GM12878 (cell line): ENCODE measurements at regions not wholly inside any gene's neighbourhood (a gene's known extent, or its start where the extent isn't known, plus 50 kb on each side); places are given as distances from the start of the nearest gene placed in this dataset.

ENCODE experiments used
- ATAC-seq: fragments of 200-7000 bp; cut with Tn5 transposase; 3 replicates; pipeline ENCODE4 v1.9.1; 2020; ENCODE audit warnings: mild to moderate bottlenecking, moderate library complexity
- BruUV-seq: library from RNA; stranded (reverse); fragments of 400-500 nt; replicated peaks from 2 replicates; lab custom pipeline; 2021; lab: Mats Ljungman, UMichigan
- CTCF ChIA-PET: fragments of 300-600 bp; sonication (Branson Sonifier 250); formaldehyde crosslinking; extraction: SDS; loops from one replicate; lab custom pipeline; 2021; ENCODE audit warnings: inconsistent platforms; lab: Yijun Ruan, JAX
- POLR2A ChIA-PET: fragments of 350-600 bp; formaldehyde crosslinking; extraction: SDS; loops from one replicate; lab custom pipeline; 2021; ENCODE audit warnings: inconsistent platforms; lab: Charles Lee
- RAD21 ChIA-PET: fragments of 300-600 bp; sonication (Branson Sonifier 250); formaldehyde crosslinking; loops from one replicate; lab custom pipeline; 2023; ENCODE audit warnings: antibody characterized with exemption; ENCODE audit not compliant: unreplicated experiment; lab: Charles Lee
- SMC1A ChIA-PET: fragments of 300-600 bp; sonication (Branson Sonifier 250); formaldehyde crosslinking; loops from one replicate; lab custom pipeline; 2023; ENCODE audit not compliant: unreplicated experiment, uncharacterized antibody; lab: Charles Lee
- DNase-seq: peaks from one replicate; pipeline ENCODE4 v3.0.0-alpha.2; 2011; ENCODE audit warnings: low read depth, low spot score
- FAIRE-seq: peaks from 3 replicates; lab custom pipeline; 2011; peaks lifted over from hg19 to GRCh38; lab: Jason Lieb, UNC
- H2AFZ ChIP-seq: 2 replicates; pipeline ENCODE4 v1.6.0; 2011; ENCODE audit warnings: low read depth, low read length, control low read depth; ENCODE audit not compliant: control insufficient read depth
- H3K27ac ChIP-seq: 2 replicates; pipeline ENCODE4 v1.5.1; 2011; ENCODE audit warnings: control low read depth; ENCODE audit not compliant: control insufficient read depth, insufficient read depth
- H3K27me3 ChIP-seq, 2 experiments: replicated peaks in 1 of 2; 2 replicates each; pipeline versions ENCODE4 v1.6.0 to v1.6.1; 2011; ENCODE audit warnings: low read length in 1 of 2; ENCODE audit not compliant: control insufficient read depth in 2 of 2, insufficient read depth in 2 of 2
- H3K36me3 ChIP-seq, 2 experiments: 2 replicates each; pipeline ENCODE4 v1.5.1; 2011; ENCODE audit warnings: low read length in 1 of 2; ENCODE audit not compliant: control insufficient read depth in 2 of 2, insufficient read depth in 2 of 2
- H3K4me1 ChIP-seq: 2 replicates; pipeline ENCODE4 v1.6.1; 2011; ENCODE audit warnings: mild to moderate bottlenecking, low read length, moderate library complexity, mixed read lengths; ENCODE audit not compliant: control insufficient read depth, insufficient read depth
- H3K4me2 ChIP-seq: 2 replicates; pipeline ENCODE4 v1.6.0; 2011; ENCODE audit warnings: control low read depth; ENCODE audit not compliant: control insufficient read depth, insufficient read depth
- H3K4me3 ChIP-seq: fragments of 200-600 bp; sonication (generic); 2 replicates; pipeline ENCODE4 v1.5.1; 2016
- H3K79me2 ChIP-seq: 2 replicates; pipeline ENCODE4 v1.6.0; 2011; ENCODE audit warnings: low read length; ENCODE audit not compliant: control insufficient read depth, insufficient read depth
- H3K9ac ChIP-seq: 2 replicates; pipeline ENCODE4 v1.8.0; 2011; ENCODE audit warnings: low read length, control low read depth, mixed read lengths; ENCODE audit not compliant: control insufficient read depth, insufficient read depth
- H3K9me3 ChIP-seq: replicated peaks from 3 replicates; pipeline ENCODE4 v1.5.1; 2011; ENCODE audit warnings: mild to moderate bottlenecking, low read length; ENCODE audit not compliant: control insufficient read depth, insufficient read depth
- H4K20me1 ChIP-seq: 2 replicates; pipeline ENCODE4 v1.6.0; 2011; ENCODE audit not compliant: control insufficient read depth, insufficient read depth
- USF1 ChIP-seq: IDR thresholded peaks from 2 replicates; pipeline ENCODE4 v1.6.1; 2011; ENCODE audit warnings: borderline replicate concordance, low read depth, mild to moderate bottlenecking, moderate library complexity, mixed read lengths, low read length; ENCODE audit not compliant: insufficient read depth; ENCODE audit errors: extremely low read length
- ZNF687 ChIP-seq: fragments of 450-650 bp; IDR thresholded peaks from 2 replicates; pipeline ENCODE4 v1.6.1; 2017; ENCODE audit warnings: mild to moderate bottlenecking, moderate library complexity
- WGBS: methylation state at CpG from one replicate; pipeline ENCODE4 v1.1.6; 2016; ENCODE audit warnings: low lambda C conversion rate; ENCODE audit not compliant: insufficient replicate concordance, insufficient coverage; ENCODE audit errors: missing lambda C conversion rate; 5-methylcytosine and 5-hydroxymethylcytosine counted together
- in situ Hi-C: fragments of 300-500 bp; cut with MboI; formaldehyde crosslinking; loops from 9 replicates; pipeline ENCODE4 v1.14.3; 2018; ENCODE audit warnings: mixed read lengths
- intact Hi-C: fragments of 100-400 bp; cut with micrococcal nuclease; formaldehyde crosslinking; loops from one replicate; pipeline ENCODE4 v1.14.2; 2022; ENCODE audit not compliant: unreplicated experiment

- Histone ChIP-seq H3K4me1 (no peaks in the 10 kb centered on the region), H3K9me3 (no peaks in the 10 kb centered on the region), H3K79me2 (no peaks in the 10 kb centered on the region), H2AFZ (no peak overlapping the region), H3K4me3 (no peak overlapping the region), H3K4me2 (no peak overlapping the region), H3K36me3 (no peaks in the 10 kb centered on the region), H3K27me3 (no peaks in the 10 kb centered on the region), H3K9ac (no peak overlapping the region), H4K20me1 (no peaks in the 10 kb centered on the region), H3K27ac (no peak overlapping the region)
- in situ Hi-C loops (no loop called here), intact Hi-C loops (no loop called here)
- no TSS peak for BruUV-seq
- WGBS = 81% methylated on average over 5 of the region's 5 CpGs
- DNase-seq (no peak), FAIRE-seq (no peak), ATAC-seq (no peak)
- ChIA-PET POLR2A (no interaction called here), CTCF (no interaction called here), SMC1A (no interaction called here), RAD21 (no interaction called here)
- TF ChIP-seq ZNF687 (no peak), USF1 (no peak)
Measured at GRCh38 chr13:33957497-33957905, 139.6 kb downstream of the RFC3 start.
